SKM-1 (cell line): ENCODE measurements at regions not wholly inside any gene's neighbourhood (a gene's known extent, or its start where the extent isn't known, plus 50 kb on each side); places are given as distances from the start of the nearest gene placed in this dataset.

ENCODE experiments used
- DNase-seq: peaks from one replicate; lab custom pipeline; 2025; ENCODE audit not compliant: unreplicated experiment; lab: John Stamatoyannopoulos, UW

- no peak for DNase-seq
Observed at GRCh38 chr3:193780397-193780796, 187.4 kb downstream of the OPA1 start.

- DNase-seq, result peak; percentile 26
Observed at GRCh38 chr3:193780810-193781478, 187.9 kb downstream of the OPA1 start.

GRCh38 chr3:193782276-193782647, 189.3 kb downstream of the OPA1 start:
- DNase-seq, result no peak

- no peak for DNase-seq
Observed at GRCh38 chr3:193782747-193783146, 189.7 kb downstream of the OPA1 start.

GRCh38 chr3:193783166-193783896, 190.3 kb downstream of the OPA1 start:
- DNase-seq, result no peak

GRCh38 chr3:193784822-193785221, 191.8 kb downstream of the OPA1 start:
- no peak for DNase-seq

GRCh38 chr3:193787496-193787870, 194.5 kb downstream of the OPA1 start:
- DNase-seq, result no peak

GRCh38 chr3:193788189-193788991, 195.4 kb downstream of the OPA1 start:
- DNase-seq, result peak; percentile 31

GRCh38 chr3:193789455-193789854, 196.4 kb downstream of the OPA1 start:
- no peak for DNase-seq

GRCh38 chr3:193790086-193790990, 197.3 kb downstream of the OPA1 start:
- no peak for DNase-seq

GRCh38 chr3:193791041-193792032, 198.3 kb downstream of the OPA1 start:
- no peak for DNase-seq

- no peak for DNase-seq
Observed at GRCh38 chr3:193793123-193793522, 200.1 kb downstream of the OPA1 start.

GRCh38 chr3:193794002-193794881, 201.2 kb downstream of the OPA1 start:
- DNase-seq, result no peak

GRCh38 chr3:193795062-193795690, 202.2 kb downstream of the OPA1 start:
- DNase-seq, result no peak

- no peak for DNase-seq
Observed at GRCh38 chr3:193796089-193796488, 203.1 kb downstream of the OPA1 start.

GRCh38 chr3:193797566-193797965, 204.6 kb downstream of the OPA1 start:
- no peak for DNase-seq

GRCh38 chr3:193798051-193798450, 205.0 kb downstream of the OPA1 start:
- DNase-seq, result no peak
